HCT116 (cell line): ENCODE measurements at regions not wholly inside any gene's neighbourhood (a gene's known extent, or its start where the extent isn't known, plus 50 kb on each side); places are given as distances from the start of the nearest gene placed in this dataset.

Experiments used
- ATAC-seq: fragments of 200-7000 bp; cut with Tn5 transposase; 2 replicates; pipeline ENCODE4 v1.9.1; 2020; ENCODE audit warnings: mild to moderate bottlenecking, moderate library complexity
- BruUV-seq: library from RNA; stranded (reverse); fragments of 400-500 nt; replicated peaks from 2 replicates; lab custom pipeline; 2021; lab: Mats Ljungman, UMichigan
- CTCF ChIA-PET: fragments of 300-600 bp; sonication (Branson Sonifier 250); formaldehyde crosslinking; loops from one replicate; lab custom pipeline; 2021; ENCODE audit warnings: antibody characterized with exemption; lab: Charles Lee
- POLR2A ChIA-PET: fragments of 300-600, 350-600 bp; sonication (Branson Sonifier 250); formaldehyde crosslinking; loops from one replicate; lab custom pipeline; 2021; ENCODE audit warnings: antibody characterized with exemption; lab: Charles Lee
- RAD21 ChIA-PET, 2 experiments: fragments of 300-600 bp; sonication (Branson Sonifier 250); formaldehyde crosslinking; loops; one replicate each; lab custom pipeline; 2023; ENCODE audit warnings: low total read pairs in 2 of 2; ENCODE audit not compliant: uncharacterized antibody in 2 of 2, unreplicated experiment in 2 of 2, low non-redundant PET in 1 of 2; lab: Charles Lee
- DNase-seq: peaks from one replicate; pipeline ENCODE4 v3.0.0-alpha.2; 2010; ENCODE audit warnings: low read depth, low spot score
- H2AFZ ChIP-seq: fragments of 200-600 bp; shearing (Covaris generic), sonication (generic); 2 replicates; pipeline ENCODE4 v1.6.1; 2017; ENCODE audit warnings: low read depth, mixed run types, mixed read lengths, antibody characterized with exemption, low read length; ENCODE audit not compliant: poor library complexity, severe bottlenecking
- H3K27ac ChIP-seq: 2 replicates; pipeline ENCODE4 v1.5.1; 2012; ENCODE audit warnings: low read depth, low read length
- H3K27me3 ChIP-seq: fragments of 200-600 bp; sonication (generic); 2 replicates; pipeline ENCODE4 v1.6.1; 2016; ENCODE audit warnings: mixed run types, low read length, mixed read lengths; ENCODE audit not compliant: insufficient read depth
- H3K36me3 ChIP-seq, 2 experiments: fragments of 200-500 bp in 1 of 2; fragments of 200-600 bp in 1 of 2; sonication (Bioruptor generic) in 1 of 2; sonication (generic) in 1 of 2; 2 replicates each; pipeline versions ENCODE4 v1.5.1 to v1.6.1; 2014 to 2016; ENCODE audit warnings: low read length in 2 of 2, inconsistent platforms in 1 of 2, mixed read lengths in 1 of 2, mixed run types in 1 of 2; ENCODE audit not compliant: insufficient read depth in 2 of 2, control insufficient read depth in 1 of 2
- H3K4me1 ChIP-seq, 2 experiments: fragments of 200-600 bp in 1 of 2; sonication (generic) in 1 of 2; 2 replicates each; pipeline versions ENCODE4 v1.5.1 to v1.6.1; 2012 to 2017; ENCODE audit warnings: low read length in 2 of 2, inconsistent platforms in 1 of 2, mild to moderate bottlenecking in 1 of 2, mixed read lengths in 1 of 2, mixed run types in 1 of 2, moderate library complexity in 1 of 2; ENCODE audit not compliant: insufficient read depth in 2 of 2, control insufficient read depth in 1 of 2
- H3K4me2 ChIP-seq: fragments of 200-600 bp; sonication (generic); 2 replicates; pipeline ENCODE4 v1.6.1; 2017; ENCODE audit warnings: mixed run types, low read length, mixed read lengths
- H3K4me3 ChIP-seq, 2 experiments: fragments of 200-600 bp in 1 of 2; sonication (generic) in 1 of 2; replicated peaks in 1 of 2; 2 replicates each; pipeline ENCODE4 v1.5.1; 2011 to 2016; ENCODE audit warnings: low read length in 2 of 2, control low read depth in 1 of 2, low read depth in 1 of 2, mild to moderate bottlenecking in 1 of 2, mixed read lengths in 1 of 2, mixed run types in 1 of 2
- H3K79me2 ChIP-seq: fragments of 200-600 bp; sonication (generic); 2 replicates; pipeline ENCODE4 v1.6.1; 2017; ENCODE audit warnings: mild to moderate bottlenecking, mixed run types, low read length, moderate library complexity, mixed read lengths; ENCODE audit not compliant: insufficient read depth
- H3K9ac ChIP-seq: fragments of 200-600 bp; sonication (generic); 2 replicates; pipeline ENCODE4 v1.6.1; 2016; ENCODE audit warnings: low read length, mixed read lengths
- H3K9me2 ChIP-seq: fragments of 200-600 bp; sonication (generic), shearing (Covaris generic); 2 replicates; pipeline ENCODE4 v1.6.1; 2017; ENCODE audit warnings: mixed run types, mild to moderate bottlenecking, moderate library complexity; ENCODE audit not compliant: insufficient read depth
- H3K9me3 ChIP-seq, 2 experiments: fragments of 200-500 bp in 1 of 2; fragments of 200-600 bp in 1 of 2; sonication (Bioruptor generic) in 1 of 2; sonication (generic) in 1 of 2; 2 replicates each; pipeline ENCODE4 v1.6.1; 2014 to 2017; ENCODE audit warnings: low read length in 2 of 2, mixed read lengths in 2 of 2, inconsistent platforms in 1 of 2, low read depth in 1 of 2, mild to moderate bottlenecking in 1 of 2, mixed run types in 1 of 2, moderate library complexity in 1 of 2; ENCODE audit not compliant: control insufficient read depth in 1 of 2, insufficient read depth in 1 of 2
- H4K20me1 ChIP-seq: fragments of 200-600 bp; sonication (generic), shearing (Covaris generic); 2 replicates; pipeline ENCODE4 v1.6.1; 2017; ENCODE audit warnings: mixed run types, mild to moderate bottlenecking, moderate library complexity; ENCODE audit not compliant: insufficient read depth
- EGR1 ChIP-seq: IDR thresholded peaks from 2 replicates; pipeline ENCODE4 v1.6.1; 2012; ENCODE audit warnings: low read depth
- EZH2phosphoT487 ChIP-seq: fragments of 200-600 bp; IDR thresholded peaks from 2 replicates; pipeline ENCODE4 v1.6.1; 2018; ENCODE audit warnings: antibody characterized with exemption, borderline replicate concordance
- JUND ChIP-seq: IDR thresholded peaks from 2 replicates; pipeline ENCODE4 v1.6.1; 2012
- SIN3A ChIP-seq: IDR thresholded peaks from 2 replicates; pipeline ENCODE4 v1.6.1; 2012; ENCODE audit warnings: low read depth
- SRF ChIP-seq: IDR thresholded peaks from 2 replicates; pipeline ENCODE4 v1.6.1; 2012; ENCODE audit warnings: low read depth
- TCF7L2 ChIP-seq: IDR thresholded peaks from 2 replicates; pipeline ENCODE4 v1.7.0; 2011; ENCODE audit warnings: borderline replicate concordance, inconsistent platforms; ENCODE audit not compliant: insufficient read depth, insufficient read length; ENCODE audit errors: extremely low read depth
- ZFX ChIP-seq: fragments of 450-650 bp; IDR thresholded peaks from 2 replicates; pipeline ENCODE4 v1.6.1; 2017
- ZNF274 ChIP-seq: fragments of 200-500 bp; sonication (Bioruptor generic); IDR thresholded peaks from 2 replicates; pipeline ENCODE4 v1.6.1; 2014; ENCODE audit warnings: mild to moderate bottlenecking, low read depth, low read length, inconsistent platforms
- intact Hi-C: fragments of 100-400 bp; cut with micrococcal nuclease; formaldehyde crosslinking; loops from 2 replicates; pipeline ENCODE4 v1.10.0; 2022
- TF ChIP-seq, protein P1 (sequence below): IDR thresholded peaks from 2 replicates; pipeline ENCODE4 v1.6.1; 2011; ENCODE audit warnings: mild to moderate bottlenecking, low read length, moderate library complexity; ENCODE audit not compliant: insufficient replicate concordance; ENCODE audit errors: extremely low read depth
- TF ChIP-seq, protein P2 (sequence below): IDR thresholded peaks from 2 replicates; pipeline ENCODE4 v1.6.1; 2012
- TF ChIP-seq, protein P3 (sequence below), 3 experiments: fragments of 200-600 bp in 1 of 3; sonication (generic) in 1 of 3; IDR thresholded peaks in 2 of 3; conservative IDR thresholded peaks in 1 of 3; 2 replicates each; pipeline ENCODE4 v1.5.1; 2012 to 2017; ENCODE audit warnings: low read depth in 2 of 3, low read length in 2 of 3, antibody characterized with exemption in 1 of 3, borderline replicate concordance in 1 of 3, control low read depth in 1 of 3, mild to moderate bottlenecking in 1 of 3, mixed read lengths in 1 of 3, mixed run types in 1 of 3, moderate library complexity in 1 of 3; ENCODE audit not compliant: insufficient read depth in 1 of 3
- TF ChIP-seq, protein P4 (sequence below): IDR thresholded peaks from 2 replicates; pipeline ENCODE4 v1.6.1; 2012

DNA sequence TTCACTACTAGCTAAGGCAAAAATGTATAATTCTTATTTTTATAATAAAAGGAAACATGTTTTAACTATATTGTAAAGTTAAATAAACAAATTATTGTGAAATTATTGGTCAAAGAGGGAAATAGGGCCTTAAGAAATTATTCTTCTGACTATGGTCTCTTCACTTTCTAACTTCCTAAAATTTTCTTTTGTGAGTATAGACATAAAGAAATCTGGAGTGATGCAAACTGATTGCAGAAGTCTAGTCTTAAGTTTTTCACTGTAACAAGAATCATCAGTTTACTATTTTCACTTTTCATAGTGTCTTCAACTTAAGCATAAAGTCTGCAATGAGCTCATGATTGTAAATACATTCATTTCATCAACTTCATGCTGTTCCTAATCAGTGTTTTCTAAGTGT is 525.4 kb downstream of the TFEC start (continued):
- TF ChIP-seq, protein P1, sequence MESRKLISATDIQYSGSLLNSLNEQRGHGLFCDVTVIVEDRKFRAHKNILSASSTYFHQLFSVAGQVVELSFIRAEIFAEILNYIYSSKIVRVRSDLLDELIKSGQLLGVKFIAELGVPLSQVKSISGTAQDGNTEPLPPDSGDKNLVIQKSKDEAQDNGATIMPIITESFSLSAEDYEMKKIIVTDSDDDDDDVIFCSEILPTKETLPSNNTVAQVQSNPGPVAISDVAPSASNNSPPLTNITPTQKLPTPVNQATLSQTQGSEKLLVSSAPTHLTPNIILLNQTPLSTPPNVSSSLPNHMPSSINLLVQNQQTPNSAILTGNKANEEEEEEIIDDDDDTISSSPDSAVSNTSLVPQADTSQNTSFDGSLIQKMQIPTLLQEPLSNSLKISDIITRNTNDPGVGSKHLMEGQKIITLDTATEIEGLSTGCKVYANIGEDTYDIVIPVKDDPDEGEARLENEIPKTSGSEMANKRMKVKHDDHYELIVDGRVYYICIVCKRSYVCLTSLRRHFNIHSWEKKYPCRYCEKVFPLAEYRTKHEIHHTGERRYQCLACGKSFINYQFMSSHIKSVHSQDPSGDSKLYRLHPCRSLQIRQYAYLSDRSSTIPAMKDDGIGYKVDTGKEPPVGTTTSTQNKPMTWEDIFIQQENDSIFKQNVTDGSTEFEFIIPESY, result no peak
- TF ChIP-seq ZNF274, result no peak

DNA sequence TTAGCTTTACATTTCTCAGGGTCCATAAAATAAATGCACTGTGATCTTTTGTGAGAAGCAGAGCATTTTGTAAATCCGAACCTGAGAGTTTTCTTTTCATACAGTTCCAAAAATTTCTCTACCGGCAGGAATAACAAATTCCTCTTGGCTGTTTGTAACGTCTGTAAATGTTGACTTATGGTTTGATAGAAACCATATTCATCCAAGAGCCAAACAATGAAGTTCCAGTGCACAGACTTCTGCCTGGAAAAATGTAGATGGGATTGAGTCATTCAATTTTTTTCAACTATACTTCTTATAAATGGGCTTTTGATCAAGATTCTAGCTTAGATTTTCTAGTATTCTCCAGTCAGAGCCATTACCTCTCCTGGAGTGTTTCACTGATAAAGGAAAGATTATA is 530.6 kb downstream of the TFEC start:
- Histone ChIP-seq H3K4me1 (no peaks in the 10 kb centered on the region), H3K4me3 (no peak overlapping the region), H3K79me2 (no peaks in the 10 kb centered on the region), H3K9me2 (0 out of 2 replicates have a peak, but pooled peaks cover 3% of the 10 kb centered on the region), H3K36me3 (no peaks in the 10 kb centered on the region), H3K9ac (no peak overlapping the region), H3K9me3 (no peaks in the 10 kb centered on the region), H3K4me2 (no peak overlapping the region), H4K20me1 (no peaks in the 10 kb centered on the region), H2AFZ (peak overlapping the region; percentile 14), H3K27me3 (no peaks in the 10 kb centered on the region), H3K27ac (no peak overlapping the region)
- no peak for ATAC-seq
- DNase-seq, result no peak
- TF ChIP-seq ZNF274 (no peak), EZH2phosphoT487 (no peak)
- CTCF ChIA-PET, result no interaction called here
- intact Hi-C loops, result no loop called here
- POLR2A ChIA-PET, result no interaction called here
- RAD21 ChIA-PET, result no interaction called here
- no TSS peak for BruUV-seq

DNA sequence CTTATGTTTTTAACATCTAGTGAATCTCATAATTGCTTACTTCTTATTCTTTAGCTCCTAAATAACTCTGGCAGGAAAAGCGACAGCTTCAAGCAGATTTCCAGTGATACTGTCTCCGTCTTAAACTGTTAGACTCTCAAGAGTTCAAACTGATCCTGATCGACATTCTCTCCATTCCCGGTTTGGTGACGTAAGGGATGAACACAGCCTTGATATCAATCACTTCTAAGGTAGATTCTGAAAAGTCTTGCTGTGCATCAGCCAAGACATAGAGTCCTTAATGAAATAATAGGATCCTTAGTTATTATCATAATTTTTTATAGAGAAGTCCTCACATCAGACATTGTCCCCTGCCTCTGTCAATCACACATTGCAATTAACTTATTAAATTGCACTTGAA is 534.6 kb downstream of the TFEC start:
- Histone ChIP-seq H3K36me3 (no peaks in the 10 kb centered on the region), H3K9me2 (0 out of 2 replicates have a peak, but pooled peaks cover 3% of the 10 kb centered on the region), H3K4me2 (no peak overlapping the region), H3K27me3 (no peaks in the 10 kb centered on the region), H3K4me3 (no peak overlapping the region), H2AFZ (no peak overlapping the region), H4K20me1 (no peaks in the 10 kb centered on the region), H3K27ac (no peak overlapping the region), H3K9ac (no peak overlapping the region), H3K79me2 (no peaks in the 10 kb centered on the region), H3K9me3 (no peaks in the 10 kb centered on the region), H3K4me1 (0 out of 4 replicates have a peak, but pooled peaks cover 0 to 4% of the 10 kb centered on the region in 2 experiments)
- DNase-seq (no peak), ATAC-seq (no peak)
- POLR2A ChIA-PET, result no interaction called here
- RAD21 ChIA-PET, result no interaction called here
- no TSS peak for BruUV-seq
- intact Hi-C loops, result no loop called here
- CTCF ChIA-PET, result no interaction called here
- TF ChIP-seq, protein P2, sequence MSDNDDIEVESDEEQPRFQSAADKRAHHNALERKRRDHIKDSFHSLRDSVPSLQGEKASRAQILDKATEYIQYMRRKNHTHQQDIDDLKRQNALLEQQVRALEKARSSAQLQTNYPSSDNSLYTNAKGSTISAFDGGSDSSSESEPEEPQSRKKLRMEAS, result no peak
- TF ChIP-seq SIN3A, result no peak
- no peak for TF ChIP-seq ZFX
- no peak for TF ChIP-seq EGR1
- TF ChIP-seq SRF, result no peak
- TF ChIP-seq, protein P3, sequence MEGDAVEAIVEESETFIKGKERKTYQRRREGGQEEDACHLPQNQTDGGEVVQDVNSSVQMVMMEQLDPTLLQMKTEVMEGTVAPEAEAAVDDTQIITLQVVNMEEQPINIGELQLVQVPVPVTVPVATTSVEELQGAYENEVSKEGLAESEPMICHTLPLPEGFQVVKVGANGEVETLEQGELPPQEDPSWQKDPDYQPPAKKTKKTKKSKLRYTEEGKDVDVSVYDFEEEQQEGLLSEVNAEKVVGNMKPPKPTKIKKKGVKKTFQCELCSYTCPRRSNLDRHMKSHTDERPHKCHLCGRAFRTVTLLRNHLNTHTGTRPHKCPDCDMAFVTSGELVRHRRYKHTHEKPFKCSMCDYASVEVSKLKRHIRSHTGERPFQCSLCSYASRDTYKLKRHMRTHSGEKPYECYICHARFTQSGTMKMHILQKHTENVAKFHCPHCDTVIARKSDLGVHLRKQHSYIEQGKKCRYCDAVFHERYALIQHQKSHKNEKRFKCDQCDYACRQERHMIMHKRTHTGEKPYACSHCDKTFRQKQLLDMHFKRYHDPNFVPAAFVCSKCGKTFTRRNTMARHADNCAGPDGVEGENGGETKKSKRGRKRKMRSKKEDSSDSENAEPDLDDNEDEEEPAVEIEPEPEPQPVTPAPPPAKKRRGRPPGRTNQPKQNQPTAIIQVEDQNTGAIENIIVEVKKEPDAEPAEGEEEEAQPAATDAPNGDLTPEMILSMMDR (IDR thresholded peaks at IDR 0.05 in 2 of 3, conservative IDR thresholded peaks at IDR 0.05 in 1 of 3; ENCODE audit: borderline replicate concordance in 1 of 3, insufficient read depth in 1 of 3, low read depth in 2 of 3, low read length in 2 of 3), result no peak
- TF ChIP-seq, protein P4, sequence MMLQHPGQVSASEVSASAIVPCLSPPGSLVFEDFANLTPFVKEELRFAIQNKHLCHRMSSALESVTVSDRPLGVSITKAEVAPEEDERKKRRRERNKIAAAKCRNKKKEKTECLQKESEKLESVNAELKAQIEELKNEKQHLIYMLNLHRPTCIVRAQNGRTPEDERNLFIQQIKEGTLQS, result no peak
- no peak for TF ChIP-seq JUND
- no peak for TF ChIP-seq TCF7L2
- no peak for TF ChIP-seq EZH2phosphoT487
- TF ChIP-seq, protein P1, result no peak
